ENCODE measurements at regions not wholly inside any gene's neighbourhood (a gene's known extent, or its start where the extent isn't known, plus 50 kb on each side); places are given as distances from the start of the nearest gene placed in this dataset.

DNA sequence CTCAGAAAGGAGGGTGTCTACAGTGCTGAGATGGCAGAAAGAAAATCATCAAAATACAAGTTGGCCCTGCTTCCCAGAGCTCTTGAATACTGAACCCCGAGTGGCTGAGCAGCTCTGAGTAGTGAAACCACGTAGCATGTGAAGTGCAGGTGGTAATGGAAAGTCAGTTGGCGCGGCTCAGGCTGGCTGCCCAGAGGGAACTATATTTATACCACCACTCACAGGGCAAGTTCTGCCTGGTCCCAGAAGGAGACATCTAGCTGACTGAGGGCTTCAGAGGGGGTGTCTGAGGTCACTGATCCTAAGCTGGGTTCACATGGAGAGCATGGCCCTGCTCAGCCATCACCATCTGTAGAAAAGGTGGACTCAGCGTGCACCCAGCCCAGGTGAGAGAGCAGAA, 129.6 kb upstream of the AGBL1 start:
- Histone ChIP-seq H3K27me3 (ENCODE audit: control insufficient read depth, insufficient read depth, low read length) (no peaks in the 10 kb centered on the region), H3K4me1 (ENCODE audit: control insufficient read depth, insufficient read depth, low read length) (no peaks in the 10 kb centered on the region), H3K27ac (ENCODE audit: low read length) (no peak overlapping the region), H3K36me3 (ENCODE audit: control insufficient read depth, insufficient read depth, low read length) (no peaks in the 10 kb centered on the region), H3K4me3 (ENCODE audit: low read length) (no peak overlapping the region), H3K9me3 (ENCODE audit: control insufficient read depth, insufficient read depth, low read length) (no peaks in the 10 kb centered on the region)
- TF ChIP-seq, protein P1, sequence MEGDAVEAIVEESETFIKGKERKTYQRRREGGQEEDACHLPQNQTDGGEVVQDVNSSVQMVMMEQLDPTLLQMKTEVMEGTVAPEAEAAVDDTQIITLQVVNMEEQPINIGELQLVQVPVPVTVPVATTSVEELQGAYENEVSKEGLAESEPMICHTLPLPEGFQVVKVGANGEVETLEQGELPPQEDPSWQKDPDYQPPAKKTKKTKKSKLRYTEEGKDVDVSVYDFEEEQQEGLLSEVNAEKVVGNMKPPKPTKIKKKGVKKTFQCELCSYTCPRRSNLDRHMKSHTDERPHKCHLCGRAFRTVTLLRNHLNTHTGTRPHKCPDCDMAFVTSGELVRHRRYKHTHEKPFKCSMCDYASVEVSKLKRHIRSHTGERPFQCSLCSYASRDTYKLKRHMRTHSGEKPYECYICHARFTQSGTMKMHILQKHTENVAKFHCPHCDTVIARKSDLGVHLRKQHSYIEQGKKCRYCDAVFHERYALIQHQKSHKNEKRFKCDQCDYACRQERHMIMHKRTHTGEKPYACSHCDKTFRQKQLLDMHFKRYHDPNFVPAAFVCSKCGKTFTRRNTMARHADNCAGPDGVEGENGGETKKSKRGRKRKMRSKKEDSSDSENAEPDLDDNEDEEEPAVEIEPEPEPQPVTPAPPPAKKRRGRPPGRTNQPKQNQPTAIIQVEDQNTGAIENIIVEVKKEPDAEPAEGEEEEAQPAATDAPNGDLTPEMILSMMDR (IDR thresholded peaks at IDR 0.05), result no peak
- 45% methylated on average over 3 of the region's 5 CpGs for WGBS (ENCODE audit: insufficient coverage)
- Mint-ChIP-seq H3K27me3 (ENCODE audit: low read depth in 2 of 2) (peaks cover 3 to 5% of the 10 kb centered on the region in 2 donors), H3K9me3 (no peaks in the 10 kb centered on the region), H3K27ac (no peak overlapping the region), H3K4me1 (no peaks in the 10 kb centered on the region), H3K4me3 (no peak overlapping the region), H3K36me3 (no peaks in the 10 kb centered on the region)
- intact Hi-C loops (cut with micrococcal nuclease), result no loop called here
- DNase-seq, result no peak
- ATAC-seq, result no peak

DNA sequence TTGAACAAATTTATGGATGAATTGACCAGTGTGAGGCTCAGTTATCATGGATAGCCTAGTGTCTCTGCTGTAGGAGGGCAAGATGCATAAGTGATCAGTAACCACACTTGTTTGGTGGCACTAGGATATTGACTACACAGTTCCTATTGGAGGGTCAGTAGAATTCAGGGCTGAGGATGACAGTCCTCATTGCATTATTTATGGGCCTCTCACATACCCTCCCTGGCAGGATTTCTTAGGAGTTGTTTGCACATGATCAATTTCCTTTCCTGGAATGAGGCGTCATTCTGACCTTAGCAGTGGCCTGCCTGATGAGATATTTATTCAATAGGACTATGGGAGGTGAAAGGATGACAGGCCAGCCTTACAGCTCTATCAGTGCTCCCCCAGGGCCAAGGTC, 125.1 kb upstream of the AGBL1 start:
- no peak overlapping the region for H3K4me3 Mint-ChIP-seq
- no peak for DNase-seq
- H3K9me3 Mint-ChIP-seq, result no peaks in the 10 kb centered on the region
- no peaks in the 10 kb centered on the region for H3K36me3 Mint-ChIP-seq
- no peak overlapping the region for H3K27ac Mint-ChIP-seq
- H3K4me1 ChIP-seq (ENCODE audit: control insufficient read depth, insufficient read depth, low read length), result no peaks in the 10 kb centered on the region
- no peak for ATAC-seq
- H3K27ac ChIP-seq (ENCODE audit: low read length), result no peak overlapping the region
- H3K36me3 ChIP-seq (ENCODE audit: control insufficient read depth, insufficient read depth, low read length), result no peaks in the 10 kb centered on the region
- TF ChIP-seq, protein P1 (IDR thresholded peaks at IDR 0.05), result no peak
- H3K4me3 ChIP-seq (ENCODE audit: low read length), result no peak overlapping the region
- intact Hi-C loops (cut with micrococcal nuclease), result no loop called here
- H3K27me3 Mint-ChIP-seq (ENCODE audit: low read depth in 2 of 2), result peaks cover 7 to 13% of the 10 kb centered on the region in 2 donors
- 79% methylated on average over 1 of the region's 1 CpG for WGBS (ENCODE audit: insufficient coverage)
- no peaks in the 10 kb centered on the region for H3K27me3 ChIP-seq (ENCODE audit: control insufficient read depth, insufficient read depth, low read length)
- H3K4me1 Mint-ChIP-seq, result no peaks in the 10 kb centered on the region
- no peaks in the 10 kb centered on the region for H3K9me3 ChIP-seq (ENCODE audit: control insufficient read depth, insufficient read depth, low read length)

DNA sequence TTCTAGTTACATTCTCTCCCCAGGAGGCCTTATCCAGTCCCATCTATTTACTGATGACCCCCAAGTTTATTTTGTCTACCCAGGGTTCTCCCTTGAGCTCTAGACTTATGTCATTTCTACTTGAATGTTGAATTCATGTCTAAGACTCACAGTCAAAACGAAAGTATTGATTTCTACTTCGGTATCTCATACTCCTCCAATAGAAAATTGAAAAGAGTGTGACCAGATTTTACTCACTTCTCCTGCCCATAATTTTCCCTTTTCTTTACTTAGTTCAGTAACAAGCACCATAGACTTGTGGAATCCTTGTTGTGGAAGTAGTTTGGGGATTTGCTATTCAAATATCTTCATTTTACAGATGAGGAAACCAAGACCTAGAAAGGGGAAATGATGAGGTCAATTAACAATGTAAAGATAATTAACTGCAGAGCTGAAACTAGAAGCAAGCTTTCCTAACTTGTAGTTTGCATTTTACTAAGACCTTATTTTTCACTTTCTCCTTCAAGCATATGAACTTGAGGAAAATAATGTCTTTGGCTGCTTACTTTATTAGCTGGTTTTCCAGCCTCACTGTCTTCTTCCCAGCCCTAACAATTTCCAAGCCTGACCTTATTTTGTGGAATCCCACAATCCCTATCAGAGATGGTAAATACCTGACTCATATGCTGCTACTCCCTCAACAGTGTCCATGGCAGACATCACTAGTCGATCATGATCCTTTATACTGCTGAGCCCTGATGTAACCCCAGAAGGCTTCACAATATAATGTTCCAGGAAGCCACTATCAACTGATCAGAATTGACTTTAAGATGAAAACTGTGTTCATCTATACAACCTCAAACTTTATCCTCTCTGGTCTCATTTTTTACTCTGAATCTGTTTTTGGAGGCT, 123.9 kb upstream of the AGBL1 start:
- no peaks in the 10 kb centered on the region for H3K4me1 ChIP-seq (ENCODE audit: control insufficient read depth, insufficient read depth, low read length)
- no peaks in the 10 kb centered on the region for H3K4me1 Mint-ChIP-seq
- H3K36me3 ChIP-seq (ENCODE audit: control insufficient read depth, insufficient read depth, low read length), result no peaks in the 10 kb centered on the region
- no peak overlapping the region for H3K4me3 ChIP-seq (ENCODE audit: low read length)
- H3K27ac Mint-ChIP-seq, result no peak overlapping the region
- intact Hi-C loops (cut with micrococcal nuclease), result no loop called here
- no peaks in the 10 kb centered on the region for H3K36me3 Mint-ChIP-seq
- no peaks in the 10 kb centered on the region for H3K27me3 ChIP-seq (ENCODE audit: control insufficient read depth, insufficient read depth, low read length)
- no peak overlapping the region for H3K27ac ChIP-seq (ENCODE audit: low read length)
- ATAC-seq, result no peak
- no peaks in the 10 kb centered on the region for H3K9me3 Mint-ChIP-seq
- DNase-seq, result no peak
- H3K9me3 ChIP-seq (ENCODE audit: control insufficient read depth, insufficient read depth, low read length), result no peaks in the 10 kb centered on the region
- H3K4me3 Mint-ChIP-seq, result no peak overlapping the region
- H3K27me3 Mint-ChIP-seq (ENCODE audit: low read depth in 2 of 2), result peaks cover 7 to 19% of the 10 kb centered on the region in 2 donors
- WGBS (ENCODE audit: insufficient coverage), result 76% methylated on average over 3 of the region's 3 CpGs
- TF ChIP-seq, protein P1 (IDR thresholded peaks at IDR 0.05), result no peak
